Keratinocyte (primary cell): ENCODE measurements at regions not wholly inside any gene's neighbourhood (a gene's known extent, or its start where the extent isn't known, plus 50 kb on each side); places are given as distances from the start of the nearest gene placed in this dataset.

Experiments
- EZH2 ChIP-seq: IDR thresholded peaks from one replicate; pipeline ENCODE4 v1.6.1; 2012; ENCODE audit warnings: inconsistent platforms, mild to moderate bottlenecking, low read length, moderate library complexity
- TF ChIP-seq, protein P1 (sequence below), 3 experiments: IDR thresholded peaks in 1 of 3; conservative IDR thresholded peaks in 1 of 3; optimal IDR thresholded peaks in 1 of 3; 2 replicates in 2 of 3; 3 replicates in 1 of 3; pipeline versions ENCODE3 to v1.5.1; 2011; ENCODE audit warnings: low read length in 3 of 3, mild to moderate bottlenecking in 3 of 3, moderate library complexity in 2 of 3, control low read depth in 1 of 3, inconsistent platforms in 1 of 3; ENCODE audit not compliant: insufficient read depth in 2 of 3; ENCODE audit errors: extremely low read depth in 1 of 3

DNA sequence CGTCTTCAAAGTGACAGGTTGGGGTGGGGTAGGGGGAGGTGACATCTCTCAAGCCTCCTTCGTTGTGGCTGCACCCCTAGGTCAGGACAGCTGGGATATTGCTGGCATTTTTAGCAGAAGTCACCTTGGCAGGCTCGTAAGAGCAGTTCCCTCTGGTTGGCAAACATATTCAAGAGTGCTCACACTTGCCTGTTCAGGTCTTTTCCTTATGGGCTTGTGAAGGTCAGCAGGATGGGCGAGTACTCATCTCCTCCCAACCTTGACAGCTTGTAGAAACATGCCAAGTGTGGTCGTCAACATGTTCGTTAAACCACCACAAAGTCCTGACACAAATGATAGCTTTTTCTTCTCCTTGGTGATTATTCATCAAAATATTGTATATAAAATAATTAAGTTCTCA is 113.6 kb downstream of the HDGFL1 start:
- TF ChIP-seq, protein P1, sequence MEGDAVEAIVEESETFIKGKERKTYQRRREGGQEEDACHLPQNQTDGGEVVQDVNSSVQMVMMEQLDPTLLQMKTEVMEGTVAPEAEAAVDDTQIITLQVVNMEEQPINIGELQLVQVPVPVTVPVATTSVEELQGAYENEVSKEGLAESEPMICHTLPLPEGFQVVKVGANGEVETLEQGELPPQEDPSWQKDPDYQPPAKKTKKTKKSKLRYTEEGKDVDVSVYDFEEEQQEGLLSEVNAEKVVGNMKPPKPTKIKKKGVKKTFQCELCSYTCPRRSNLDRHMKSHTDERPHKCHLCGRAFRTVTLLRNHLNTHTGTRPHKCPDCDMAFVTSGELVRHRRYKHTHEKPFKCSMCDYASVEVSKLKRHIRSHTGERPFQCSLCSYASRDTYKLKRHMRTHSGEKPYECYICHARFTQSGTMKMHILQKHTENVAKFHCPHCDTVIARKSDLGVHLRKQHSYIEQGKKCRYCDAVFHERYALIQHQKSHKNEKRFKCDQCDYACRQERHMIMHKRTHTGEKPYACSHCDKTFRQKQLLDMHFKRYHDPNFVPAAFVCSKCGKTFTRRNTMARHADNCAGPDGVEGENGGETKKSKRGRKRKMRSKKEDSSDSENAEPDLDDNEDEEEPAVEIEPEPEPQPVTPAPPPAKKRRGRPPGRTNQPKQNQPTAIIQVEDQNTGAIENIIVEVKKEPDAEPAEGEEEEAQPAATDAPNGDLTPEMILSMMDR (optimal IDR thresholded peaks at IDR 0.05 in 1 of 3, IDR thresholded peaks at IDR 0.05 in 1 of 3, conservative IDR thresholded peaks at IDR 0.05 in 1 of 3; ENCODE audit: extremely low read depth in 1 of 3, insufficient read depth in 2 of 3, low read length in 3 of 3) = no peak
- TF ChIP-seq EZH2 = no peak
